Kidney epithelial cell (primary cell): ENCODE measurements at regions not wholly inside any gene's neighbourhood (a gene's known extent, or its start where the extent isn't known, plus 50 kb on each side); places are given as distances from the start of the nearest gene placed in this dataset.
"Not testable (repeated sequence)": the region's sequence is repeated elsewhere in the genome, so short reads cannot be mapped to it uniquely, and the experiment has no call there.

ENCODE experiments used
- DNase-seq: peaks from one replicate; pipeline ENCODE4 v3.0.0-alpha.2; 2010; ENCODE audit warnings: low read depth
- H3K27me3 ChIP-seq: 2 replicates; pipeline ENCODE4 v1.6.0; 2011; ENCODE audit warnings: low read length; ENCODE audit not compliant: control insufficient read depth, insufficient read depth
- H3K36me3 ChIP-seq: 2 replicates; pipeline ENCODE4 v1.5.1; 2011; ENCODE audit warnings: low read length; ENCODE audit not compliant: control insufficient read depth, insufficient read depth
- H3K4me3 ChIP-seq: 2 replicates; pipeline ENCODE4 v1.5.1; 2011; ENCODE audit warnings: low read depth, mild to moderate bottlenecking, control low read depth, low read length
- CTCF ChIP-seq: IDR thresholded peaks from 2 replicates; pipeline ENCODE4 v1.5.1; 2011; ENCODE audit warnings: mild to moderate bottlenecking, moderate library complexity, low read length, control low read depth, inconsistent platforms; ENCODE audit not compliant: insufficient read depth, poor library complexity, severe bottlenecking

GRCh38 chr11:23632293-23632692 is 772.0 kb upstream of the CCDC179 start:
- Histone ChIP-seq H3K36me3 (no peaks in the 10 kb centered on the region), H3K27me3 (no peaks in the 10 kb centered on the region), H3K4me3 (no peak overlapping the region)
- no peak for DNase-seq
- no peak for TF ChIP-seq CTCF

GRCh38 chr11:23644443-23644842 is 784.2 kb upstream of the CCDC179 start:
- H3K4me3 ChIP-seq: no peak overlapping the region
- no peak for TF ChIP-seq CTCF

GRCh38 chr11:23652336-23652735 is 792.1 kb upstream of the CCDC179 start:
- DNase-seq, H3K36me3 ChIP-seq, H3K4me3 ChIP-seq, H3K27me3 ChIP-seq: not testable (repeated sequence)

More at GRCh38 chr11:23644443-23644842, 784.2 kb upstream of the CCDC179 start:
- Histone ChIP-seq H3K36me3 (no peaks in the 10 kb centered on the region), H3K27me3 (no peaks in the 10 kb centered on the region)
- DNase-seq: no peak

- Histone ChIP-seq H3K27me3 (no peaks in the 10 kb centered on the region), H3K36me3 (no peaks in the 10 kb centered on the region), H3K4me3 (no peak overlapping the region)
- no peak for TF ChIP-seq CTCF
- no peak for DNase-seq
These were observed 792.9 kb upstream of the CCDC179 start for GRCh38 chr11:23653071-23653675.

GRCh38 chr11:23668324-23668723 is 808.0 kb upstream of the CCDC179 start:
- Histone ChIP-seq H3K36me3 (no peaks in the 10 kb centered on the region), H3K27me3 (no peaks in the 10 kb centered on the region), H3K4me3 (no peak overlapping the region)
- no peak for TF ChIP-seq CTCF
- DNase-seq: no peak

GRCh38 chr11:23673366-23673765 is 813.1 kb upstream of the CCDC179 start:
- no peaks in the 10 kb centered on the region for H3K36me3 ChIP-seq
- H3K27me3 ChIP-seq: no peaks in the 10 kb centered on the region
- no peak overlapping the region for H3K4me3 ChIP-seq
- DNase-seq: no peak
- no peak for TF ChIP-seq CTCF
